ENCODE measurements at regions not wholly inside any gene's neighbourhood (a gene's known extent, or its start where the extent isn't known, plus 50 kb on each side); places are given as distances from the start of the nearest gene placed in this dataset.

GRCh38 chr6:170180671-170181337 lies 110.1 kb downstream of the DLL1 start:
- ATAC-seq, result no peak
- peak; percentile 41 for DNase-seq (ENCODE audit: low spot score)

- ATAC-seq, result no peak
- peak; percentile 40 for DNase-seq (ENCODE audit: low spot score)
Observed at GRCh38 chr6:170179616-170180324, 111.1 kb downstream of the DLL1 start.

GRCh38 chr6:170178561-170179477 lies 112.1 kb downstream of the DLL1 start:
- peak; percentile 89 for DNase-seq (ENCODE audit: low spot score)
- ATAC-seq, result peak; percentile 85

GRCh38 chr6:170177772-170178560 lies 112.9 kb downstream of the DLL1 start:
- ATAC-seq, result no peak

GRCh38 chr6:170176898-170177771 lies 113.7 kb downstream of the DLL1 start:
- ATAC-seq (no peak), DNase-seq (ENCODE audit: low spot score) (peak; percentile 46)

More at GRCh38 chr6:170177772-170178560, 112.9 kb downstream of the DLL1 start:
- no peak for DNase-seq (ENCODE audit: low spot score)

GRCh38 chr6:170176136-170176897 lies 114.6 kb downstream of the DLL1 start:
- no peak for ATAC-seq
- DNase-seq (ENCODE audit: low spot score), result peak; percentile 41

- no peak for DNase-seq (ENCODE audit: low spot score)
- ATAC-seq, result no peak
Observed at GRCh38 chr6:170175644-170176135, 115.2 kb downstream of the DLL1 start.

GRCh38 chr6:170174771-170175643 lies 115.9 kb downstream of the DLL1 start:
- DNase-seq (ENCODE audit: low spot score), result peak; percentile 39
- no peak for ATAC-seq

GRCh38 chr6:170174124-170174770 lies 116.6 kb downstream of the DLL1 start:
- DNase-seq (ENCODE audit: low spot score), result peak; percentile 46
- ATAC-seq, result peak; percentile 35

GRCh38 chr6:170173335-170173881 lies 117.5 kb downstream of the DLL1 start:
- ATAC-seq (no peak), DNase-seq (ENCODE audit: low spot score) (peak; percentile 24)

- DNase-seq (ENCODE audit: low spot score) (peak; percentile 29), ATAC-seq (no peak)
Observed at GRCh38 chr6:170172825-170173256, 118.0 kb downstream of the DLL1 start.

GRCh38 chr6:170172392-170172791 lies 118.5 kb downstream of the DLL1 start:
- peak; percentile 6 for DNase-seq (ENCODE audit: low spot score)

GRCh38 chr6:170167657-170168159 lies 123.2 kb downstream of the DLL1 start:
- DNase-seq (ENCODE audit: low spot score), result no peak
- ATAC-seq, result peak; percentile 60

More at GRCh38 chr6:170172392-170172791, 118.5 kb downstream of the DLL1 start:
- ATAC-seq, result no peak

- DNase-seq (ENCODE audit: low spot score) (peak; percentile 78), ATAC-seq (peak; percentile 79)
Observed at GRCh38 chr6:170166511-170167122, 124.3 kb downstream of the DLL1 start.

GRCh38 chr6:170165471-170166117 lies 125.3 kb downstream of the DLL1 start:
- DNase-seq (ENCODE audit: low spot score) (no peak), ATAC-seq (no peak)

- DNase-seq (ENCODE audit: low spot score) (no peak), ATAC-seq (no peak)
Observed at GRCh38 chr6:170165085-170165470, 125.8 kb downstream of the DLL1 start.
